ENCODE measurements at regions not wholly inside any gene's neighbourhood (a gene's known extent, or its start where the extent isn't known, plus 50 kb on each side); places are given as distances from the start of the nearest gene placed in this dataset.

- H3K4me1 ChIP-seq (ENCODE audit: control insufficient read depth, insufficient read depth, low read length): no peaks in the 10 kb centered on the region
- H3K36me3 ChIP-seq (ENCODE audit: control insufficient read depth in 2 of 2, insufficient read depth in 2 of 2, low read length in 2 of 2): no peaks in the 10 kb centered on the region
- peaks cover 0 to 5% of the 10 kb centered on the region in 2 donors for H3K27me3 ChIP-seq (ENCODE audit: control insufficient read depth in 1 of 2, insufficient read depth in 2 of 2, low read length in 2 of 2)
- no peaks in the 10 kb centered on the region for H3K9me3 ChIP-seq (ENCODE audit: control insufficient read depth in 2 of 2, low read length in 2 of 2)
- no peak overlapping the region for H3K4me3 ChIP-seq (ENCODE audit: low read length in 2 of 2)
- H3K27ac ChIP-seq (ENCODE audit: low read length): no peak overlapping the region
- H3K9ac ChIP-seq (ENCODE audit: low read length in 2 of 2): no peak overlapping the region
Measured at GRCh38 chr21:35674091-35674671, 386.1 kb downstream of the SETD4 start.

- Histone ChIP-seq H3K4me1 (ENCODE audit: control insufficient read depth, insufficient read depth, low read length) (no peaks in the 10 kb centered on the region), H3K27ac (ENCODE audit: low read length) (no peak overlapping the region), H3K4me3 (ENCODE audit: low read length in 2 of 2) (no peak overlapping the region), H3K27me3 (ENCODE audit: control insufficient read depth in 1 of 2, insufficient read depth in 2 of 2, low read length in 2 of 2) (peaks cover 0 to 5% of the 10 kb centered on the region in 2 donors), H3K9ac (ENCODE audit: low read length in 2 of 2) (no peak overlapping the region), H3K36me3 (ENCODE audit: control insufficient read depth in 2 of 2, insufficient read depth in 2 of 2, low read length in 2 of 2) (no peaks in the 10 kb centered on the region), H3K9me3 (ENCODE audit: control insufficient read depth in 2 of 2, low read length in 2 of 2) (no peaks in the 10 kb centered on the region)
Measured at GRCh38 chr21:35672313-35672712, 388.0 kb downstream of the SETD4 start.

- Histone ChIP-seq H3K4me3 (ENCODE audit: low read length in 2 of 2) (no peak overlapping the region), H3K27ac (ENCODE audit: low read length) (no peak overlapping the region), H3K4me1 (ENCODE audit: control insufficient read depth, insufficient read depth, low read length) (no peaks in the 10 kb centered on the region), H3K9ac (ENCODE audit: low read length in 2 of 2) (no peak overlapping the region), H3K36me3 (ENCODE audit: control insufficient read depth in 2 of 2, insufficient read depth in 2 of 2, low read length in 2 of 2) (no peaks in the 10 kb centered on the region), H3K9me3 (ENCODE audit: control insufficient read depth in 2 of 2, low read length in 2 of 2) (no peaks in the 10 kb centered on the region), H3K27me3 (ENCODE audit: control insufficient read depth in 1 of 2, insufficient read depth in 2 of 2, low read length in 2 of 2) (peaks cover 0 to 2% of the 10 kb centered on the region in 2 donors)
Measured at GRCh38 chr21:35664683-35665082, 395.6 kb downstream of the SETD4 start.

- Histone ChIP-seq H3K9me3 (ENCODE audit: control insufficient read depth in 2 of 2, low read length in 2 of 2) (no peaks in the 10 kb centered on the region), H3K27me3 (ENCODE audit: control insufficient read depth in 1 of 2, insufficient read depth in 2 of 2, low read length in 2 of 2) (peaks cover 0 to 2% of the 10 kb centered on the region in 2 donors), H3K27ac (ENCODE audit: low read length) (no peak overlapping the region), H3K36me3 (ENCODE audit: control insufficient read depth in 2 of 2, insufficient read depth in 2 of 2, low read length in 2 of 2) (no peaks in the 10 kb centered on the region), H3K4me3 (ENCODE audit: low read length in 2 of 2) (no peak overlapping the region), H3K9ac (ENCODE audit: low read length in 2 of 2) (no peak overlapping the region), H3K4me1 (ENCODE audit: control insufficient read depth, insufficient read depth, low read length) (no peaks in the 10 kb centered on the region)
Measured at GRCh38 chr21:35663856-35664606, 396.3 kb downstream of the SETD4 start.

GRCh38 chr21:35658242-35658641 is 402.1 kb downstream of the SETD4 start:
- Histone ChIP-seq H3K4me1 (ENCODE audit: control insufficient read depth, insufficient read depth, low read length) (no peaks in the 10 kb centered on the region), H3K27ac (ENCODE audit: low read length) (no peak overlapping the region)

GRCh38 chr21:35652872-35653271 is 407.5 kb downstream of the SETD4 start:
- Histone ChIP-seq H3K9ac (ENCODE audit: low read length in 2 of 2) (no peak overlapping the region), H3K4me3 (ENCODE audit: low read length in 2 of 2) (no peak overlapping the region), H3K27ac (ENCODE audit: low read length) (no peak overlapping the region), H3K36me3 (ENCODE audit: control insufficient read depth in 2 of 2, insufficient read depth in 2 of 2, low read length in 2 of 2) (no peaks in the 10 kb centered on the region), H3K9me3 (ENCODE audit: control insufficient read depth in 2 of 2, low read length in 2 of 2) (peaks cover 3 to 5% of the 10 kb centered on the region in 2 donors), H3K27me3 (ENCODE audit: control insufficient read depth in 1 of 2, insufficient read depth in 2 of 2, low read length in 2 of 2) (no peaks in the 10 kb centered on the region), H3K4me1 (ENCODE audit: control insufficient read depth, insufficient read depth, low read length) (peaks cover 6% of the 10 kb centered on the region)

More at GRCh38 chr21:35658242-35658641, 402.1 kb downstream of the SETD4 start:
- H3K36me3 ChIP-seq (ENCODE audit: control insufficient read depth in 2 of 2, insufficient read depth in 2 of 2, low read length in 2 of 2): no peaks in the 10 kb centered on the region
- no peaks in the 10 kb centered on the region for H3K27me3 ChIP-seq (ENCODE audit: control insufficient read depth in 1 of 2, insufficient read depth in 2 of 2, low read length in 2 of 2)
- peaks cover 3 to 5% of the 10 kb centered on the region in 2 donors for H3K9me3 ChIP-seq (ENCODE audit: control insufficient read depth in 2 of 2, low read length in 2 of 2)
- H3K9ac ChIP-seq (ENCODE audit: low read length in 2 of 2): no peak overlapping the region
- no peak overlapping the region for H3K4me3 ChIP-seq (ENCODE audit: low read length in 2 of 2)

GRCh38 chr21:35652196-35652595 is 408.1 kb downstream of the SETD4 start:
- Histone ChIP-seq H3K9ac (ENCODE audit: low read length in 2 of 2) (no peak overlapping the region), H3K9me3 (ENCODE audit: control insufficient read depth in 2 of 2, low read length in 2 of 2) (peaks cover 3 to 5% of the 10 kb centered on the region in 2 donors), H3K4me1 (ENCODE audit: control insufficient read depth, insufficient read depth, low read length) (peaks cover 6% of the 10 kb centered on the region), H3K27ac (ENCODE audit: low read length) (no peak overlapping the region), H3K4me3 (ENCODE audit: low read length in 2 of 2) (no peak overlapping the region), H3K27me3 (ENCODE audit: control insufficient read depth in 1 of 2, insufficient read depth in 2 of 2, low read length in 2 of 2) (no peaks in the 10 kb centered on the region), H3K36me3 (ENCODE audit: control insufficient read depth in 2 of 2, insufficient read depth in 2 of 2, low read length in 2 of 2) (no peaks in the 10 kb centered on the region)

- no peaks in the 10 kb centered on the region for H3K27me3 ChIP-seq (ENCODE audit: control insufficient read depth in 1 of 2, insufficient read depth in 2 of 2, low read length in 2 of 2)
- no peak overlapping the region for H3K27ac ChIP-seq (ENCODE audit: low read length)
- H3K4me3 ChIP-seq (ENCODE audit: low read length in 2 of 2): no peak overlapping the region
- H3K9me3 ChIP-seq (ENCODE audit: control insufficient read depth in 2 of 2, low read length in 2 of 2): peaks cover 0 to 3% of the 10 kb centered on the region in 2 donors
- peaks cover 6% of the 10 kb centered on the region for H3K4me1 ChIP-seq (ENCODE audit: control insufficient read depth, insufficient read depth, low read length)
- H3K9ac ChIP-seq (ENCODE audit: low read length in 2 of 2): no peak overlapping the region
- no peaks in the 10 kb centered on the region for H3K36me3 ChIP-seq (ENCODE audit: control insufficient read depth in 2 of 2, insufficient read depth in 2 of 2, low read length in 2 of 2)
Measured at GRCh38 chr21:35651196-35651595, 409.1 kb downstream of the SETD4 start.

GRCh38 chr21:35649186-35649585 is 411.1 kb downstream of the SETD4 start:
- Histone ChIP-seq H3K4me3 (ENCODE audit: low read length in 2 of 2) (no peak overlapping the region), H3K27ac (ENCODE audit: low read length) (no peak overlapping the region), H3K36me3 (ENCODE audit: control insufficient read depth in 2 of 2, insufficient read depth in 2 of 2, low read length in 2 of 2) (no peaks in the 10 kb centered on the region)

GRCh38 chr21:35648512-35648911 is 411.8 kb downstream of the SETD4 start:
- Histone ChIP-seq H3K4me1 (ENCODE audit: control insufficient read depth, insufficient read depth, low read length) (peaks cover 6% of the 10 kb centered on the region), H3K9ac (ENCODE audit: low read length in 2 of 2) (no peak overlapping the region), H3K27ac (ENCODE audit: low read length) (no peak overlapping the region), H3K36me3 (ENCODE audit: control insufficient read depth in 2 of 2, insufficient read depth in 2 of 2, low read length in 2 of 2) (no peaks in the 10 kb centered on the region), H3K4me3 (ENCODE audit: low read length in 2 of 2) (no peak overlapping the region), H3K27me3 (ENCODE audit: control insufficient read depth in 1 of 2, insufficient read depth in 2 of 2, low read length in 2 of 2) (no peaks in the 10 kb centered on the region), H3K9me3 (ENCODE audit: control insufficient read depth in 2 of 2, low read length in 2 of 2) (no peaks in the 10 kb centered on the region)

More at GRCh38 chr21:35649186-35649585, 411.1 kb downstream of the SETD4 start:
- Histone ChIP-seq H3K9ac (ENCODE audit: low read length in 2 of 2) (no peak overlapping the region), H3K4me1 (ENCODE audit: control insufficient read depth, insufficient read depth, low read length) (peaks cover 6% of the 10 kb centered on the region), H3K27me3 (ENCODE audit: control insufficient read depth in 1 of 2, insufficient read depth in 2 of 2, low read length in 2 of 2) (no peaks in the 10 kb centered on the region), H3K9me3 (ENCODE audit: control insufficient read depth in 2 of 2, low read length in 2 of 2) (no peaks in the 10 kb centered on the region)

GRCh38 chr21:35646606-35647005 is 413.7 kb downstream of the SETD4 start:
- Histone ChIP-seq H3K36me3 (ENCODE audit: control insufficient read depth in 2 of 2, insufficient read depth in 2 of 2, low read length in 2 of 2) (no peaks in the 10 kb centered on the region), H3K4me3 (ENCODE audit: low read length in 2 of 2) (no peak overlapping the region), H3K27ac (ENCODE audit: low read length) (no peak overlapping the region), H3K27me3 (ENCODE audit: control insufficient read depth in 1 of 2, insufficient read depth in 2 of 2, low read length in 2 of 2) (no peaks in the 10 kb centered on the region), H3K4me1 (ENCODE audit: control insufficient read depth, insufficient read depth, low read length) (peaks cover 6% of the 10 kb centered on the region), H3K9ac (ENCODE audit: low read length in 2 of 2) (no peak overlapping the region), H3K9me3 (ENCODE audit: control insufficient read depth in 2 of 2, low read length in 2 of 2) (no peaks in the 10 kb centered on the region)
